Neural progenitor cell (in vitro differentiated cells): ENCODE measurements at regions not wholly inside any gene's neighbourhood (a gene's known extent, or its start where the extent isn't known, plus 50 kb on each side); places are given as distances from the start of the nearest gene placed in this dataset.

Experiments used
- DNase-seq: peaks from one replicate; pipeline ENCODE4 v3.0.0-alpha.2; 2016; ENCODE audit warnings: low spot score
- H2AFZ ChIP-seq: fragments of 200-600 bp; sonication (generic); replicated peaks from 2 replicates; pipeline ENCODE4 v1.6.1; 2016; ENCODE audit warnings: antibody characterized with exemption
- H3F3A ChIP-seq: fragments of 200-600 bp; sonication (generic); 2 replicates; pipeline ENCODE4 v1.6.1; 2016; ENCODE audit warnings: antibody characterized with exemption, low read depth
- H3K27ac ChIP-seq: fragments of 200-600 bp; sonication (generic); 2 replicates; pipeline ENCODE4 v1.5.1; 2016; ENCODE audit warnings: mild to moderate bottlenecking
- H3K27me3 ChIP-seq: fragments of 200-600 bp; sonication (generic); 2 replicates; pipeline ENCODE4 v1.6.1; 2016; ENCODE audit warnings: mild to moderate bottlenecking, moderate library complexity
- H3K36me3 ChIP-seq: fragments of 200-600 bp; sonication (generic); 2 replicates; pipeline ENCODE4 v1.5.1; 2016
- H3K4me1 ChIP-seq: fragments of 200-600 bp; sonication (generic); 2 replicates; pipeline ENCODE4 v1.6.1; 2016; ENCODE audit warnings: mixed run types
- H3K4me2 ChIP-seq: fragments of 200-600 bp; sonication (generic); 2 replicates; pipeline ENCODE4 v1.6.1; 2016
- H3K4me3 ChIP-seq: fragments of 200-600 bp; sonication (generic); 2 replicates; pipeline ENCODE4 v1.5.1; 2016
- H3K79me2 ChIP-seq: fragments of 200-600 bp; sonication (generic); 2 replicates; pipeline ENCODE4 v1.6.1; 2016; ENCODE audit warnings: low read depth
- H3K9ac ChIP-seq: fragments of 200-600 bp; sonication (generic); 2 replicates; pipeline ENCODE4 v1.6.1; 2016
- H3K9me3 ChIP-seq: fragments of 200-600 bp; sonication (generic); 2 replicates; pipeline ENCODE4 v1.5.1; 2016; ENCODE audit warnings: low read depth
- H4K20me1 ChIP-seq: fragments of 200-600 bp; sonication (generic); 2 replicates; pipeline ENCODE4 v1.6.1; 2016; ENCODE audit warnings: low read depth
- H3K27ac Mint-ChIP-seq: 3 replicates; pipeline ENCODE4 v1.8.0; 2021; ENCODE audit warnings: mixed read lengths
- H3K27me3 Mint-ChIP-seq: 2 replicates; pipeline ENCODE4 v1.8.0; 2022; ENCODE audit warnings: low read depth, mild to moderate bottlenecking, inconsistent platforms, moderate library complexity, mixed read lengths; ENCODE audit not compliant: insufficient read depth
- H3K36me3 Mint-ChIP-seq: 3 replicates; pipeline ENCODE4 v1.8.0; 2021; ENCODE audit warnings: mixed read lengths
- H3K4me1 Mint-ChIP-seq: 3 replicates; pipeline ENCODE4 v1.8.0; 2021; ENCODE audit warnings: mixed read lengths
- H3K4me3 Mint-ChIP-seq: 3 replicates; pipeline ENCODE4 v1.8.0; 2021; ENCODE audit warnings: mild to moderate bottlenecking, moderate library complexity, mixed read lengths
- H3K9me3 Mint-ChIP-seq: 3 replicates; pipeline ENCODE4 v1.8.0; 2020; ENCODE audit warnings: mixed read lengths
- EZH2 ChIP-seq: fragments of 200-600 bp; sonication (generic); IDR thresholded peaks from 2 replicates; pipeline ENCODE4 v1.6.1; 2017; ENCODE audit warnings: antibody characterized with exemption, mild to moderate bottlenecking, moderate library complexity
- EZH2phosphoT487 ChIP-seq: fragments of 200-600 bp; sonication (generic); IDR thresholded peaks from 2 replicates; pipeline ENCODE4 v1.6.1; 2017; ENCODE audit warnings: antibody characterized with exemption
- TF ChIP-seq, protein P1 (sequence below): fragments of 200-600 bp; sonication (generic); IDR thresholded peaks from 2 replicates; pipeline ENCODE4 v1.5.1; 2017; ENCODE audit warnings: antibody characterized with exemption, mild to moderate bottlenecking

DNA sequence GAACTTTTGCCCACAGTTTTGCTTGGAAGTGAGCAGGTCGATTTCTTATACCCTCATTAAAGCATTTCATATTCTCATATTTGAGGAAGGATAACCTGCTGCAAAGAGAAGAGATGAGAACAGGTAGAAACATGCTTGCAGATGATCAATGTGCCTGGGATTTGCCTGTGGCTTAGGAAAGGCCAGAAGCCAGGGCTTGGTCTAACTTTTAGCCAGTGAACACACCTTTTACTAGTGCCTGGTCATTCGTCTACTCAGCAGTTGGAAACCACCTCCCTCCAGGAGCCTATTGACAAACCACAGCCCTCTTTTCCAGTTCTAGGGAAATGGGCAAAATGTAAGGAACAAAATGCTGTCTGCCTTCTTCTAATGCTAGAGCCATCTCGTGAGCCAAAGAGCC lies 518.3 kb downstream of the ADRA2A start:
- H3K9ac ChIP-seq: no peak overlapping the region
- no peaks in the 10 kb centered on the region for H3K27me3 Mint-ChIP-seq
- H3F3A ChIP-seq: no peaks in the 10 kb centered on the region
- TF ChIP-seq EZH2phosphoT487 (no peak), EZH2 (no peak)
- TF ChIP-seq, protein P1, sequence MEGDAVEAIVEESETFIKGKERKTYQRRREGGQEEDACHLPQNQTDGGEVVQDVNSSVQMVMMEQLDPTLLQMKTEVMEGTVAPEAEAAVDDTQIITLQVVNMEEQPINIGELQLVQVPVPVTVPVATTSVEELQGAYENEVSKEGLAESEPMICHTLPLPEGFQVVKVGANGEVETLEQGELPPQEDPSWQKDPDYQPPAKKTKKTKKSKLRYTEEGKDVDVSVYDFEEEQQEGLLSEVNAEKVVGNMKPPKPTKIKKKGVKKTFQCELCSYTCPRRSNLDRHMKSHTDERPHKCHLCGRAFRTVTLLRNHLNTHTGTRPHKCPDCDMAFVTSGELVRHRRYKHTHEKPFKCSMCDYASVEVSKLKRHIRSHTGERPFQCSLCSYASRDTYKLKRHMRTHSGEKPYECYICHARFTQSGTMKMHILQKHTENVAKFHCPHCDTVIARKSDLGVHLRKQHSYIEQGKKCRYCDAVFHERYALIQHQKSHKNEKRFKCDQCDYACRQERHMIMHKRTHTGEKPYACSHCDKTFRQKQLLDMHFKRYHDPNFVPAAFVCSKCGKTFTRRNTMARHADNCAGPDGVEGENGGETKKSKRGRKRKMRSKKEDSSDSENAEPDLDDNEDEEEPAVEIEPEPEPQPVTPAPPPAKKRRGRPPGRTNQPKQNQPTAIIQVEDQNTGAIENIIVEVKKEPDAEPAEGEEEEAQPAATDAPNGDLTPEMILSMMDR: no peak
- peak overlapping the region; percentile 11 for H2AFZ ChIP-seq
- H3K4me1 Mint-ChIP-seq: peaks cover 10% of the 10 kb centered on the region
- H3K4me3 Mint-ChIP-seq: no peak overlapping the region
- no peak overlapping the region for H3K4me3 ChIP-seq
- H3K9me3 ChIP-seq: no peaks in the 10 kb centered on the region
- no peaks in the 10 kb centered on the region for H3K36me3 ChIP-seq
- H3K27ac Mint-ChIP-seq: no peak overlapping the region
- no peaks in the 10 kb centered on the region for H3K27me3 ChIP-seq
- no peaks in the 10 kb centered on the region for H3K9me3 Mint-ChIP-seq
- no peaks in the 10 kb centered on the region for H4K20me1 ChIP-seq
- H3K27ac ChIP-seq: no peak overlapping the region
- no peaks in the 10 kb centered on the region for H3K36me3 Mint-ChIP-seq
- no peak overlapping the region for H3K4me2 ChIP-seq
- DNase-seq: no peak
- no peaks in the 10 kb centered on the region for H3K79me2 ChIP-seq
- H3K4me1 ChIP-seq: no peaks in the 10 kb centered on the region

DNA sequence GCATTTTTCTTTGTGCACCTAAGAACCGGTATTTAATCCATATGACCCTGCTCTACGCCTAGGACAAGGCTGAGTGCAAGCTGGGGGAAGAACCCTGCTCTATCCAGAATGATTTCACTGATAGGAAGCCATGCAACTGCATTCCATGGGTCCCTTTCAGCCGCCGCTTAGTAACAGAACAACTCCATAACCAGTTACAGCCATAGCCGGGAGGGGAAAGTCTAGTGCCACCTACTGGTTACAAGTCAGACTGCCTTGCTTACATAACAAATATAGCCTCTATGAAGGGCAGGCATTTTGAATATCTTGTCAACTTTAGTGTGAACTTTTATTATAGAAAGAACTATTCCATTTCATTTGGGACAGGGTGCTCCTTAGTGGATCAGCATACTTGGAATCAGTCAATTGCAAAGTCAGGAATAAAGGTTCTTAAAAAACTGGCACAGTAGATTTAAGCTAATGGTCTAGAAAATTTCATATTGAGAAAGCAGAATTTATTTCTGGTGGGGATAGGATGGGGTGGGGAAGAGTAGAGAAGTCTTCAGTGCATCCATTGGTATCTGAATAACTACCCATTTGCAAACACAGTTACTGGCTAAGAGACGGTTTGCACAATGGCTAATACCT lies 521.7 kb downstream of the ADRA2A start:
- peak; percentile 81 for DNase-seq
- Histone ChIP-seq H3K4me3 (no peak overlapping the region), H2AFZ (peak overlapping the region; percentile 78), H3K9me3 (no peaks in the 10 kb centered on the region), H3K4me1 (no peaks in the 10 kb centered on the region), H3K27me3 (no peaks in the 10 kb centered on the region), H3K36me3 (no peaks in the 10 kb centered on the region), H3F3A (no peaks in the 10 kb centered on the region), H4K20me1 (no peaks in the 10 kb centered on the region), H3K27ac (no peak overlapping the region), H3K79me2 (no peaks in the 10 kb centered on the region), H3K9ac (no peak overlapping the region), H3K4me2 (no peak overlapping the region)
- H3K9me3 Mint-ChIP-seq: no peaks in the 10 kb centered on the region
- no peak overlapping the region for H3K4me3 Mint-ChIP-seq
- no peak for TF ChIP-seq EZH2phosphoT487
- TF ChIP-seq, protein P1: peak; percentile 87
- no peaks in the 10 kb centered on the region for H3K27me3 Mint-ChIP-seq
- H3K36me3 Mint-ChIP-seq: no peaks in the 10 kb centered on the region
- H3K4me1 Mint-ChIP-seq: peaks cover 25% of the 10 kb centered on the region
- H3K27ac Mint-ChIP-seq: no peak overlapping the region

DNA sequence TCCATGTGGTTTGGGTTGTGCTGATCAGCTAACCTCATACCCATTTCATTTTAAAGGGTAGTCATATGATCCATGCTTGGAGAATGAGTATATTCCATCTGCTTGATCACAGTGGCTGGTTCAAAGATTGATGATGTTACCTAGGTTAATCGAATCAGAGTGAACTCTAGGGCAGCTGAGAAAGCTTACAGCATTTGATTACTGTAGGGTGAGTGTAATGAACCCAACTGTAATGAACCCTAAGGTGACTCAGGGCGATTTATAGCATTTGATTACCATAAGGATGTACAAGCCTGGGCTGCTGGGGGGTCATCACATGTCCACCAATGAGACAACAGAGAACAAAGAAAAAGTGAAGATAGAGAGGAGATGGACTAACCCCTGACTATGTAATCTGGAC lies 523.1 kb downstream of the ADRA2A start:
- H3K4me3 ChIP-seq: no peak overlapping the region
- no peak for TF ChIP-seq EZH2
- TF ChIP-seq EZH2phosphoT487: no peak
- TF ChIP-seq, protein P1: no peak

More for the DNA sequence above, 523.1 kb downstream of the ADRA2A start:
- Histone ChIP-seq H3K4me2 (no peak overlapping the region), H3F3A (no peaks in the 10 kb centered on the region), H3K9ac (no peak overlapping the region), H3K4me1 (no peaks in the 10 kb centered on the region), H3K36me3 (no peaks in the 10 kb centered on the region), H2AFZ (no peak overlapping the region), H3K27me3 (no peaks in the 10 kb centered on the region), H3K79me2 (no peaks in the 10 kb centered on the region), H3K9me3 (no peaks in the 10 kb centered on the region), H4K20me1 (no peaks in the 10 kb centered on the region), H3K27ac (no peak overlapping the region)
- Mint-ChIP-seq H3K27ac (no peak overlapping the region), H3K4me3 (no peak overlapping the region), H3K4me1 (peaks cover 37% of the 10 kb centered on the region), H3K9me3 (no peaks in the 10 kb centered on the region), H3K36me3 (no peaks in the 10 kb centered on the region), H3K27me3 (no peaks in the 10 kb centered on the region)
- no peak for DNase-seq
